ENCODE measurements at regions not wholly inside any gene's neighbourhood (a gene's known extent, or its start where the extent isn't known, plus 50 kb on each side); places are given as distances from the start of the nearest gene placed in this dataset.
"Not testable (repeated sequence)": the region's sequence is repeated elsewhere in the genome, so short reads cannot be mapped to it uniquely, and the experiment has no call there.

- H3K4me1 ChIP-seq: no peaks in the 10 kb centered on the region
- H3K27me3 ChIP-seq: no peaks in the 10 kb centered on the region
- DNase-seq: no peak
- H3K27ac ChIP-seq: no peak overlapping the region
- TF ChIP-seq CTCF (IDR thresholded peaks at IDR 0.05) (no peak), POLR2A (IDR thresholded peaks at IDR 0.05) (no peak)
- ATAC-seq: no peak
- no peaks in the 10 kb centered on the region for H3K9me3 ChIP-seq
- H3K36me3 ChIP-seq (replicated peaks in 1 of 2; ENCODE audit: insufficient read depth in 1 of 2, low read depth in 2 of 2): no peaks in the 10 kb centered on the region
- intact Hi-C loops (cut with DNase I): no loop called here
- WGBS, 2 donors: 57 to 73% methylated on average over 3 of the region's 3 CpGs
- no peak overlapping the region for H3K4me3 ChIP-seq
These were observed 684.8 kb upstream of the BCHE start for GRCh38 chr3:166522017-166522416.

GRCh38 chr3:166519443-166519842, 682.2 kb upstream of the BCHE start:
- TF ChIP-seq CTCF (IDR thresholded peaks at IDR 0.05): no peak
- TF ChIP-seq POLR2A (IDR thresholded peaks at IDR 0.05): no peak
- 60 to 65% methylated on average over 2 of the region's 2 CpGs for WGBS, 2 donors

GRCh38 chr3:166518040-166518439, 680.8 kb upstream of the BCHE start:
- H3K4me1 ChIP-seq: no peaks in the 10 kb centered on the region
- intact Hi-C loops (cut with DNase I): no loop called here
- ATAC-seq: no peak
- DNase-seq: no peak
- 100% methylated on average over 2 of the region's 2 CpGs for WGBS, 2 donors
- H3K36me3 ChIP-seq (replicated peaks in 1 of 2; ENCODE audit: insufficient read depth in 1 of 2, low read depth in 2 of 2): no peaks in the 10 kb centered on the region
- H3K4me3 ChIP-seq: no peak overlapping the region
- no peaks in the 10 kb centered on the region for H3K9me3 ChIP-seq
- no peak for TF ChIP-seq POLR2A (IDR thresholded peaks at IDR 0.05)
- no peak for TF ChIP-seq CTCF (IDR thresholded peaks at IDR 0.05)
- no peaks in the 10 kb centered on the region for H3K27me3 ChIP-seq
- no peak overlapping the region for H3K27ac ChIP-seq

More at GRCh38 chr3:166519443-166519842, 682.2 kb upstream of the BCHE start:
- Histone ChIP-seq H3K36me3 (replicated peaks in 1 of 2; ENCODE audit: insufficient read depth in 1 of 2, low read depth in 2 of 2) (no peaks in the 10 kb centered on the region), H3K4me1 (no peaks in the 10 kb centered on the region), H3K27ac (no peak overlapping the region), H3K27me3 (no peaks in the 10 kb centered on the region), H3K4me3 (no peak overlapping the region), H3K9me3 (no peaks in the 10 kb centered on the region)
- no peak for ATAC-seq
- DNase-seq: no peak
- intact Hi-C loops (cut with DNase I): no loop called here

GRCh38 chr3:166510382-166510781, 673.2 kb upstream of the BCHE start:
- no peak for TF ChIP-seq POLR2A (IDR thresholded peaks at IDR 0.05)
- TF ChIP-seq CTCF (IDR thresholded peaks at IDR 0.05): no peak
- 62 to 64% methylated on average over 4 of the region's 4 CpGs for WGBS, 2 donors

GRCh38 chr3:166500420-166500819, 663.2 kb upstream of the BCHE start:
- DNase-seq; ATAC-seq; H3K9me3 ChIP-seq; intact Hi-C loops (cut with DNase I); H3K27me3 ChIP-seq; H3K27ac ChIP-seq; H3K36me3 ChIP-seq (replicated peaks in 1 of 2; ENCODE audit: insufficient read depth in 1 of 2, low read depth in 2 of 2); H3K4me1 ChIP-seq; H3K4me3 ChIP-seq: not testable (repeated sequence)
- 56 to 68% methylated on average over 2 of the region's 2 CpGs for WGBS, 2 donors

More at GRCh38 chr3:166510382-166510781, 673.2 kb upstream of the BCHE start:
- no peak overlapping the region for H3K4me3 ChIP-seq
- no peaks in the 10 kb centered on the region for H3K4me1 ChIP-seq
- DNase-seq: no peak
- intact Hi-C loops (cut with DNase I): no loop called here
- no peak overlapping the region for H3K27ac ChIP-seq
- H3K27me3 ChIP-seq: no peaks in the 10 kb centered on the region
- no peaks in the 10 kb centered on the region for H3K36me3 ChIP-seq (replicated peaks in 1 of 2; ENCODE audit: insufficient read depth in 1 of 2, low read depth in 2 of 2)
- no peaks in the 10 kb centered on the region for H3K9me3 ChIP-seq
- no peak for ATAC-seq

Measured in body of pancreas (tissue), 4 donors.